ENCODE measurements at regions not wholly inside any gene's neighbourhood (a gene's known extent, or its start where the extent isn't known, plus 50 kb on each side); places are given as distances from the start of the nearest gene placed in this dataset.

- CTCF ChIA-PET, result interaction anchor here (1.3 kb wide), 1 partner anchor 31 kb away, joined by 5 read pairs; no protein-coding TSS in a partner anchor
- POLR2A ChIA-PET, result no interaction called here
- no peaks in the 10 kb centered on the region for H3K4me1 Mint-ChIP-seq
- DNase-seq, result no peak
- H3K27me3 Mint-ChIP-seq, result peaks cover 10% of the 10 kb centered on the region
- no peaks in the 10 kb centered on the region for H3K36me3 Mint-ChIP-seq (ENCODE audit: low read depth)
- no peak for ATAC-seq
- no peaks in the 10 kb centered on the region for H3K9me3 Mint-ChIP-seq (ENCODE audit: low read depth)
- intact Hi-C loops (cut with DNase I, micrococcal nuclease), result no loop called here
- no peak overlapping the region for H3K4me3 Mint-ChIP-seq
- H3K27ac Mint-ChIP-seq, result no peak overlapping the region
Observed at GRCh38 chr11:127524618-127525017, 524.0 kb upstream of the KIRREL3 start.

- ATAC-seq (no peak), DNase-seq (no peak)
- H3K27ac Mint-ChIP-seq, result no peak overlapping the region
- POLR2A ChIA-PET, result no interaction called here
- intact Hi-C loops (cut with DNase I, micrococcal nuclease), result no loop called here
- no peak overlapping the region for H3K4me3 Mint-ChIP-seq
- H3K4me1 Mint-ChIP-seq, result no peaks in the 10 kb centered on the region
- CTCF ChIA-PET, result no interaction called here
- no peaks in the 10 kb centered on the region for H3K9me3 Mint-ChIP-seq (ENCODE audit: low read depth)
- H3K36me3 Mint-ChIP-seq (ENCODE audit: low read depth), result no peaks in the 10 kb centered on the region
- peaks cover 7% of the 10 kb centered on the region for H3K27me3 Mint-ChIP-seq
Observed at GRCh38 chr11:127521413-127521812, 520.8 kb upstream of the KIRREL3 start.

- Mint-ChIP-seq H3K27ac (no peak overlapping the region), H3K4me3 (no peak overlapping the region), H3K36me3 (ENCODE audit: low read depth) (no peaks in the 10 kb centered on the region), H3K4me1 (no peaks in the 10 kb centered on the region), H3K27me3 (no peaks in the 10 kb centered on the region), H3K9me3 (ENCODE audit: low read depth) (peaks cover 4% of the 10 kb centered on the region)
- no peak for ATAC-seq
- ChIA-PET CTCF (interaction anchor here (0.5 kb wide), 1 partner anchor 42 kb away, joined by 3 read pairs; no protein-coding TSS in a partner anchor), POLR2A (no interaction called here)
- no peak for DNase-seq
- intact Hi-C loops (cut with DNase I, micrococcal nuclease), result no loop called here
Observed at GRCh38 chr11:127507851-127508250, 507.3 kb upstream of the KIRREL3 start.

- H3K27ac Mint-ChIP-seq, result no peak overlapping the region
- no peaks in the 10 kb centered on the region for H3K4me1 Mint-ChIP-seq
- intact Hi-C loops (cut with DNase I, micrococcal nuclease), result no loop called here
- ChIA-PET CTCF (no interaction called here), POLR2A (no interaction called here)
- peaks cover 3% of the 10 kb centered on the region for H3K9me3 Mint-ChIP-seq (ENCODE audit: low read depth)
- no peak overlapping the region for H3K4me3 Mint-ChIP-seq
- ATAC-seq, result no peak
- peaks cover under 1% of the 10 kb centered on the region for H3K27me3 Mint-ChIP-seq
- no peaks in the 10 kb centered on the region for H3K36me3 Mint-ChIP-seq (ENCODE audit: low read depth)
- DNase-seq, result no peak
Observed at GRCh38 chr11:127506647-127507046, 506.1 kb upstream of the KIRREL3 start.

- intact Hi-C loops (cut with DNase I, micrococcal nuclease), result no loop called here
- POLR2A ChIA-PET, result no interaction called here
Observed at GRCh38 chr11:127506126-127506525, 505.6 kb upstream of the KIRREL3 start.

GRCh38 chr11:127496165-127496564 is 495.6 kb upstream of the KIRREL3 start:
- DNase-seq (no peak), ATAC-seq (no peak)
- ChIA-PET CTCF (interaction anchor here (0.8 kb wide), 1 partner anchor 1318 kb away, joined by 3 read pairs; no protein-coding TSS in a partner anchor), POLR2A (no interaction called here)
- H3K4me1 Mint-ChIP-seq, result no peaks in the 10 kb centered on the region
- no peak overlapping the region for H3K4me3 Mint-ChIP-seq
- no peak overlapping the region for H3K27ac Mint-ChIP-seq
- intact Hi-C loops (cut with DNase I, micrococcal nuclease), result no loop called here
- H3K9me3 Mint-ChIP-seq (ENCODE audit: low read depth), result peaks cover 5% of the 10 kb centered on the region
- H3K27me3 Mint-ChIP-seq, result no peaks in the 10 kb centered on the region
- no peaks in the 10 kb centered on the region for H3K36me3 Mint-ChIP-seq (ENCODE audit: low read depth)

More at GRCh38 chr11:127506126-127506525, 505.6 kb upstream of the KIRREL3 start:
- Mint-ChIP-seq H3K4me3 (no peak overlapping the region), H3K4me1 (no peaks in the 10 kb centered on the region), H3K9me3 (ENCODE audit: low read depth) (peaks cover 2% of the 10 kb centered on the region), H3K27ac (no peak overlapping the region), H3K27me3 (peaks cover 2% of the 10 kb centered on the region), H3K36me3 (ENCODE audit: low read depth) (no peaks in the 10 kb centered on the region)
- ATAC-seq (no peak), DNase-seq (no peak)
- CTCF ChIA-PET, result no interaction called here

- Mint-ChIP-seq H3K4me1 (no peaks in the 10 kb centered on the region), H3K9me3 (ENCODE audit: low read depth) (peaks cover 5% of the 10 kb centered on the region), H3K27ac (no peak overlapping the region), H3K36me3 (ENCODE audit: low read depth) (no peaks in the 10 kb centered on the region), H3K27me3 (no peaks in the 10 kb centered on the region), H3K4me3 (no peak overlapping the region)
- intact Hi-C loops (cut with DNase I, micrococcal nuclease), result no loop called here
- ATAC-seq, result no peak
- CTCF ChIA-PET, result interaction anchor here (0.6 to 1.1 kb wide), 5 partner anchors 13 to 1013 kb away, joined by 3 to 5 read pairs (median 4); no protein-coding TSS in a partner anchor
- POLR2A ChIA-PET, result no interaction called here
- DNase-seq, result no peak
Observed at GRCh38 chr11:127493330-127494022, 492.9 kb upstream of the KIRREL3 start.

GRCh38 chr11:127492029-127492428 is 491.5 kb upstream of the KIRREL3 start:
- Mint-ChIP-seq H3K36me3 (ENCODE audit: low read depth) (no peaks in the 10 kb centered on the region), H3K4me3 (no peak overlapping the region), H3K27me3 (no peaks in the 10 kb centered on the region), H3K9me3 (ENCODE audit: low read depth) (peaks cover 6% of the 10 kb centered on the region), H3K27ac (no peak overlapping the region), H3K4me1 (no peaks in the 10 kb centered on the region)
- ATAC-seq (no peak), DNase-seq (no peak)
- intact Hi-C loops (cut with DNase I, micrococcal nuclease), result no loop called here
- ChIA-PET POLR2A (no interaction called here), CTCF (no interaction called here)

GRCh38 chr11:127491589-127491988 is 491.0 kb upstream of the KIRREL3 start:
- Mint-ChIP-seq H3K4me1 (no peaks in the 10 kb centered on the region), H3K4me3 (no peak overlapping the region), H3K9me3 (ENCODE audit: low read depth) (peaks cover 6% of the 10 kb centered on the region), H3K27ac (no peak overlapping the region), H3K27me3 (no peaks in the 10 kb centered on the region), H3K36me3 (ENCODE audit: low read depth) (no peaks in the 10 kb centered on the region)
- ATAC-seq (no peak), DNase-seq (no peak)
- intact Hi-C loops (cut with DNase I, micrococcal nuclease), result no loop called here
- POLR2A ChIA-PET, result no interaction called here
- CTCF ChIA-PET, result no interaction called here

GRCh38 chr11:127490896-127491295 is 490.3 kb upstream of the KIRREL3 start:
- Mint-ChIP-seq H3K36me3 (ENCODE audit: low read depth) (no peaks in the 10 kb centered on the region), H3K9me3 (ENCODE audit: low read depth) (peaks cover 6% of the 10 kb centered on the region), H3K27ac (no peak overlapping the region), H3K4me3 (no peak overlapping the region), H3K4me1 (no peaks in the 10 kb centered on the region), H3K27me3 (no peaks in the 10 kb centered on the region)
- POLR2A ChIA-PET, result no interaction called here
- CTCF ChIA-PET, result interaction anchor here (0.6 to 0.7 kb wide), 2 partner anchors 10 to 115 kb away, joined by 3 read pairs; no protein-coding TSS in a partner anchor
- ATAC-seq (no peak), DNase-seq (no peak)
- intact Hi-C loops (cut with DNase I, micrococcal nuclease), result no loop called here

- Mint-ChIP-seq H3K27me3 (no peaks in the 10 kb centered on the region), H3K4me3 (no peak overlapping the region), H3K9me3 (ENCODE audit: low read depth) (peaks cover 2% of the 10 kb centered on the region), H3K36me3 (ENCODE audit: low read depth) (no peaks in the 10 kb centered on the region), H3K4me1 (no peaks in the 10 kb centered on the region), H3K27ac (no peak overlapping the region)
- CTCF ChIA-PET, result no interaction called here
- intact Hi-C loops (cut with DNase I, micrococcal nuclease), result no loop called here
- DNase-seq (no peak), ATAC-seq (no peak)
- POLR2A ChIA-PET, result no interaction called here
Observed at GRCh38 chr11:127485541-127485940, 485.0 kb upstream of the KIRREL3 start.

- no peaks in the 10 kb centered on the region for H3K27me3 Mint-ChIP-seq
- CTCF ChIA-PET, result interaction anchor here (0.8 kb wide), 1 partner anchor 12 kb away, joined by 3 read pairs; no protein-coding TSS in a partner anchor
- intact Hi-C loops (cut with DNase I, micrococcal nuclease), result no loop called here
- no peaks in the 10 kb centered on the region for H3K4me1 Mint-ChIP-seq
- H3K36me3 Mint-ChIP-seq (ENCODE audit: low read depth), result no peaks in the 10 kb centered on the region
- H3K4me3 Mint-ChIP-seq, result no peak overlapping the region
- no peak for ATAC-seq
- POLR2A ChIA-PET, result no interaction called here
- no peak overlapping the region for H3K27ac Mint-ChIP-seq
- no peak for DNase-seq
- no peaks in the 10 kb centered on the region for H3K9me3 Mint-ChIP-seq (ENCODE audit: low read depth)
Observed at GRCh38 chr11:127481391-127481790, 480.8 kb upstream of the KIRREL3 start.
